ENCODE measurements at regions not wholly inside any gene's neighbourhood (a gene's known extent, or its start where the extent isn't known, plus 50 kb on each side); places are given as distances from the start of the nearest gene placed in this dataset.

DNA sequence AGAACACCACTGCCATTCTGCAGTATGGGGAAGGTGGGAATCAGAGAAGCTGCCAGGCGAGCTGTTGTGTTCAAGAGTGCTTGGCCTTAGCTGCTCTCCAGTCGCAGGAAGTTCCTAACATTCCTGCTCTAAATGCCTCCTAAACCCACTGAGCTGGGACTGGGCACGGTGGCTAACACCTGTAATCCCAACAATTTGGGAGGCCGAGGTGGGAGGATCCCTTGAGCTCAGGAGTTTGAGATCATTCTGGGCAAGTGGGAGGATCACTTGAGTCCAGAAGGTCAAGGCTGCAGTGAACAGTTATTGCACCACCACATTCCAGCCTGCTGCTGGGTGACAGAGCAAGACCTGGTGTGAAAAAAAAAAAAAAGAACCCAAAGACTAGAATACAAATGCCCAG lies 690.3 kb upstream of the FAM241A start:
- TF ChIP-seq, protein P1, sequence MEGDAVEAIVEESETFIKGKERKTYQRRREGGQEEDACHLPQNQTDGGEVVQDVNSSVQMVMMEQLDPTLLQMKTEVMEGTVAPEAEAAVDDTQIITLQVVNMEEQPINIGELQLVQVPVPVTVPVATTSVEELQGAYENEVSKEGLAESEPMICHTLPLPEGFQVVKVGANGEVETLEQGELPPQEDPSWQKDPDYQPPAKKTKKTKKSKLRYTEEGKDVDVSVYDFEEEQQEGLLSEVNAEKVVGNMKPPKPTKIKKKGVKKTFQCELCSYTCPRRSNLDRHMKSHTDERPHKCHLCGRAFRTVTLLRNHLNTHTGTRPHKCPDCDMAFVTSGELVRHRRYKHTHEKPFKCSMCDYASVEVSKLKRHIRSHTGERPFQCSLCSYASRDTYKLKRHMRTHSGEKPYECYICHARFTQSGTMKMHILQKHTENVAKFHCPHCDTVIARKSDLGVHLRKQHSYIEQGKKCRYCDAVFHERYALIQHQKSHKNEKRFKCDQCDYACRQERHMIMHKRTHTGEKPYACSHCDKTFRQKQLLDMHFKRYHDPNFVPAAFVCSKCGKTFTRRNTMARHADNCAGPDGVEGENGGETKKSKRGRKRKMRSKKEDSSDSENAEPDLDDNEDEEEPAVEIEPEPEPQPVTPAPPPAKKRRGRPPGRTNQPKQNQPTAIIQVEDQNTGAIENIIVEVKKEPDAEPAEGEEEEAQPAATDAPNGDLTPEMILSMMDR (IDR thresholded peaks at IDR 0.05; ENCODE audit: low read depth, low read length, missing input control), result no peak
- no peak for TF ChIP-seq FOXA1 (IDR thresholded peaks at IDR 0.05)
- no peak for TF ChIP-seq JUND (IDR thresholded peaks at IDR 0.05)
- TF ChIP-seq, protein P2, sequence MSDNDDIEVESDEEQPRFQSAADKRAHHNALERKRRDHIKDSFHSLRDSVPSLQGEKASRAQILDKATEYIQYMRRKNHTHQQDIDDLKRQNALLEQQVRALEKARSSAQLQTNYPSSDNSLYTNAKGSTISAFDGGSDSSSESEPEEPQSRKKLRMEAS (IDR thresholded peaks at IDR 0.05), result no peak
- TF ChIP-seq, protein P3, sequence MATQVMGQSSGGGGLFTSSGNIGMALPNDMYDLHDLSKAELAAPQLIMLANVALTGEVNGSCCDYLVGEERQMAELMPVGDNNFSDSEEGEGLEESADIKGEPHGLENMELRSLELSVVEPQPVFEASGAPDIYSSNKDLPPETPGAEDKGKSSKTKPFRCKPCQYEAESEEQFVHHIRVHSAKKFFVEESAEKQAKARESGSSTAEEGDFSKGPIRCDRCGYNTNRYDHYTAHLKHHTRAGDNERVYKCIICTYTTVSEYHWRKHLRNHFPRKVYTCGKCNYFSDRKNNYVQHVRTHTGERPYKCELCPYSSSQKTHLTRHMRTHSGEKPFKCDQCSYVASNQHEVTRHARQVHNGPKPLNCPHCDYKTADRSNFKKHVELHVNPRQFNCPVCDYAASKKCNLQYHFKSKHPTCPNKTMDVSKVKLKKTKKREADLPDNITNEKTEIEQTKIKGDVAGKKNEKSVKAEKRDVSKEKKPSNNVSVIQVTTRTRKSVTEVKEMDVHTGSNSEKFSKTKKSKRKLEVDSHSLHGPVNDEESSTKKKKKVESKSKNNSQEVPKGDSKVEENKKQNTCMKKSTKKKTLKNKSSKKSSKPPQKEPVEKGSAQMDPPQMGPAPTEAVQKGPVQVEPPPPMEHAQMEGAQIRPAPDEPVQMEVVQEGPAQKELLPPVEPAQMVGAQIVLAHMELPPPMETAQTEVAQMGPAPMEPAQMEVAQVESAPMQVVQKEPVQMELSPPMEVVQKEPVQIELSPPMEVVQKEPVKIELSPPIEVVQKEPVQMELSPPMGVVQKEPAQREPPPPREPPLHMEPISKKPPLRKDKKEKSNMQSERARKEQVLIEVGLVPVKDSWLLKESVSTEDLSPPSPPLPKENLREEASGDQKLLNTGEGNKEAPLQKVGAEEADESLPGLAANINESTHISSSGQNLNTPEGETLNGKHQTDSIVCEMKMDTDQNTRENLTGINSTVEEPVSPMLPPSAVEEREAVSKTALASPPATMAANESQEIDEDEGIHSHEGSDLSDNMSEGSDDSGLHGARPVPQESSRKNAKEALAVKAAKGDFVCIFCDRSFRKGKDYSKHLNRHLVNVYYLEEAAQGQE (IDR thresholded peaks at IDR 0.05), result no peak
- no peak for TF ChIP-seq RAD21 (IDR thresholded peaks at IDR 0.05)
- no peak for TF ChIP-seq HNF4A (conservative IDR thresholded peaks at IDR 0.05)
- no peak for TF ChIP-seq NR2F2 (IDR thresholded peaks at IDR 0.05)
- TF ChIP-seq, protein P4, sequence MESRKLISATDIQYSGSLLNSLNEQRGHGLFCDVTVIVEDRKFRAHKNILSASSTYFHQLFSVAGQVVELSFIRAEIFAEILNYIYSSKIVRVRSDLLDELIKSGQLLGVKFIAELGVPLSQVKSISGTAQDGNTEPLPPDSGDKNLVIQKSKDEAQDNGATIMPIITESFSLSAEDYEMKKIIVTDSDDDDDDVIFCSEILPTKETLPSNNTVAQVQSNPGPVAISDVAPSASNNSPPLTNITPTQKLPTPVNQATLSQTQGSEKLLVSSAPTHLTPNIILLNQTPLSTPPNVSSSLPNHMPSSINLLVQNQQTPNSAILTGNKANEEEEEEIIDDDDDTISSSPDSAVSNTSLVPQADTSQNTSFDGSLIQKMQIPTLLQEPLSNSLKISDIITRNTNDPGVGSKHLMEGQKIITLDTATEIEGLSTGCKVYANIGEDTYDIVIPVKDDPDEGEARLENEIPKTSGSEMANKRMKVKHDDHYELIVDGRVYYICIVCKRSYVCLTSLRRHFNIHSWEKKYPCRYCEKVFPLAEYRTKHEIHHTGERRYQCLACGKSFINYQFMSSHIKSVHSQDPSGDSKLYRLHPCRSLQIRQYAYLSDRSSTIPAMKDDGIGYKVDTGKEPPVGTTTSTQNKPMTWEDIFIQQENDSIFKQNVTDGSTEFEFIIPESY (IDR thresholded peaks at IDR 0.05), result no peak
- no peak for TF ChIP-seq GABPA (IDR thresholded peaks at IDR 0.05 in 1 of 2, conservative IDR thresholded peaks at IDR 0.05 in 1 of 2)
- no peak for TF ChIP-seq SP1 (IDR thresholded peaks at IDR 0.05)
- TF ChIP-seq TAF1 (conservative IDR thresholded peaks at IDR 0.05), result no peak

All from liver (tissue), 3 donors.